ENCODE measurements at regions not wholly inside any gene's neighbourhood (a gene's known extent, or its start where the extent isn't known, plus 50 kb on each side); places are given as distances from the start of the nearest gene placed in this dataset.

- Histone ChIP-seq H2AFZ (ENCODE audit: insufficient read depth, low read depth, low read length, poor library complexity, severe bottlenecking) (no peak overlapping the region), H3K36me3 (replicated peaks in 1 of 2; ENCODE audit: control insufficient read depth in 1 of 2, insufficient read depth in 2 of 2, low read length in 2 of 2) (no peaks in the 10 kb centered on the region), H3K4me2 (replicated peaks; ENCODE audit: extremely low read depth, low read length, poor library complexity, severe bottlenecking) (no peak overlapping the region), H3K27me3 (ENCODE audit: control insufficient read depth in 2 of 2, insufficient read depth in 2 of 2, low read length in 2 of 2) (no peaks in the 10 kb centered on the region), H3K9ac (ENCODE audit: insufficient read depth, low read length, poor library complexity, severe bottlenecking) (no peak overlapping the region), H3K27ac (ENCODE audit: low read depth in 1 of 2, low read length in 2 of 2) (no peak overlapping the region), H3K4me1 (ENCODE audit: control insufficient read depth in 1 of 2, insufficient read depth in 2 of 2, low read length in 2 of 2) (no peaks in the 10 kb centered on the region), H4K20me1 (ENCODE audit: insufficient read depth, low read length) (no peaks in the 10 kb centered on the region), H3K9me3 (replicated peaks in 1 of 2; ENCODE audit: control insufficient read depth in 1 of 2, insufficient read depth in 1 of 2, low read length in 2 of 2) (no peaks in the 10 kb centered on the region), H3K4me3 (replicated peaks in 1 of 3; ENCODE audit: low read depth in 2 of 3, low read length in 3 of 3) (no peak overlapping the region), H3K79me2 (ENCODE audit: insufficient read depth, low read length) (no peaks in the 10 kb centered on the region)
- no peaks in the 10 kb centered on the region for H3K36me3 Mint-ChIP-seq
- no peak overlapping the region for H3K4me3 Mint-ChIP-seq
- no peak for DNase-seq
- H3K9me3 Mint-ChIP-seq, result no peaks in the 10 kb centered on the region
- WGBS (ENCODE audit: insufficient coverage), result 100% methylated on average over 3 of the region's 4 CpGs
- intact Hi-C loops (cut with micrococcal nuclease), result no loop called here
- TF ChIP-seq CTCF (IDR thresholded peaks at IDR 0.05), result no peak
- peaks cover 0 to 3% (median 1%) of the 10 kb centered on the region in 3 donors for H3K27me3 Mint-ChIP-seq (ENCODE audit: low read depth in 3 of 3)
- H3K4me1 Mint-ChIP-seq, result no peaks in the 10 kb centered on the region
- H3K27ac Mint-ChIP-seq, result no peak overlapping the region
Measured at GRCh38 chr5:86675311-86675710, 57.6 kb downstream of the COX7C start.

GRCh38 chr5:86679529-86679928 is 61.8 kb downstream of the COX7C start:
- H3K4me3 ChIP-seq (replicated peaks in 1 of 3; ENCODE audit: low read depth in 2 of 3, low read length in 3 of 3), result no peak overlapping the region
- no CpG with 5 or more reads among the region's 1 CpG for WGBS (ENCODE audit: insufficient coverage)
- no peak overlapping the region for H3K4me2 ChIP-seq (replicated peaks; ENCODE audit: extremely low read depth, low read length, poor library complexity, severe bottlenecking)
- intact Hi-C loops (cut with micrococcal nuclease), result no loop called here
- H3K27ac Mint-ChIP-seq, result no peak overlapping the region
- H3K9ac ChIP-seq (ENCODE audit: insufficient read depth, low read length, poor library complexity, severe bottlenecking), result no peak overlapping the region
- H3K79me2 ChIP-seq (ENCODE audit: insufficient read depth, low read length), result no peaks in the 10 kb centered on the region
- H3K4me1 Mint-ChIP-seq, result no peaks in the 10 kb centered on the region
- H3K9me3 Mint-ChIP-seq, result no peaks in the 10 kb centered on the region
- H3K4me1 ChIP-seq (ENCODE audit: control insufficient read depth in 1 of 2, insufficient read depth in 2 of 2, low read length in 2 of 2), result no peaks in the 10 kb centered on the region
- no peak overlapping the region for H2AFZ ChIP-seq (ENCODE audit: insufficient read depth, low read depth, low read length, poor library complexity, severe bottlenecking)
- peak; percentile 35 for TF ChIP-seq CTCF (IDR thresholded peaks at IDR 0.05)
- H3K36me3 Mint-ChIP-seq, result no peaks in the 10 kb centered on the region
- H3K27ac ChIP-seq (ENCODE audit: low read depth in 1 of 2, low read length in 2 of 2), result no peak overlapping the region
- peak in 1 of 3 donors; percentile 3 for DNase-seq
- H3K27me3 ChIP-seq (ENCODE audit: control insufficient read depth in 2 of 2, insufficient read depth in 2 of 2, low read length in 2 of 2), result no peaks in the 10 kb centered on the region
- peaks cover 0 to 7% (median 7%) of the 10 kb centered on the region in 3 donors for H3K27me3 Mint-ChIP-seq (ENCODE audit: low read depth in 3 of 3)
- no peaks in the 10 kb centered on the region for H3K9me3 ChIP-seq (replicated peaks in 1 of 2; ENCODE audit: control insufficient read depth in 1 of 2, insufficient read depth in 1 of 2, low read length in 2 of 2)
- H4K20me1 ChIP-seq (ENCODE audit: insufficient read depth, low read length), result no peaks in the 10 kb centered on the region
- no peak overlapping the region for H3K4me3 Mint-ChIP-seq
- H3K36me3 ChIP-seq (replicated peaks in 1 of 2; ENCODE audit: control insufficient read depth in 1 of 2, insufficient read depth in 2 of 2, low read length in 2 of 2), result no peaks in the 10 kb centered on the region

Data from CD14-positive monocyte (primary cell).